ENCODE measurements at regions not wholly inside any gene's neighbourhood (a gene's known extent, or its start where the extent isn't known, plus 50 kb on each side); places are given as distances from the start of the nearest gene placed in this dataset.
"Not testable (repeated sequence)": the region's sequence is repeated elsewhere in the genome, so short reads cannot be mapped to it uniquely, and the experiment has no call there.

DNA sequence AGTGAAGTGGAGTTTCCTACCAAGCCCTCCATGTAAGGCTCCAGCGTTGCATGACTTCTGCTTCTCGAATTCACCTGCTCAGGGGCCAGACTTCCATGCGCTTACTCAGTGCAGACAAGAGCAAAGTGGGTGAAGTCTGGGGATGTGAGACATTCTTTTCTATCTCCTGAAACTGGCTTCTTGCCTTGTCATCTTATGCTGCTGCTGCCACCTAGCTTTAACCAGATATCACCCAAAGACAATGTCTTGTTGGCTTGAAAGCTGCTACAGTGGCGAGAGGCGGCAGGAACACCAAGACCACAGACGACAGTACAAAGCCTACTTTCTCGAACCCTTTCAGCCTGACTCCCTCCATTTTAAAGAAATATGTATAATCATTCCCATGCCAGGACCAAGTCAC is 103.6 kb upstream of the ADGRG2 start:
- Histone ChIP-seq H3K36me3 (replicated peaks; ENCODE audit: low read depth, low read length) (no peaks in the 10 kb centered on the region), H4K20me1 (ENCODE audit: insufficient read depth, low read length) (no peaks in the 10 kb centered on the region), H2AFZ (ENCODE audit: low read depth, low read length) (no peak overlapping the region), H3K4me1 (ENCODE audit: low read length) (no peaks in the 10 kb centered on the region), H3K9me3 (ENCODE audit: insufficient read depth, low read length) (no peaks in the 10 kb centered on the region), H3K79me2 (ENCODE audit: low read length) (no peaks in the 10 kb centered on the region), H3K4me3 (ENCODE audit: low read length) (no peak overlapping the region), H3K27ac (ENCODE audit: low read length) (no peak overlapping the region), H3K4me2 (ENCODE audit: low read length) (no peak overlapping the region), H3K27me3 (ENCODE audit: low read depth, low read length) (no peaks in the 10 kb centered on the region), H3K9ac (ENCODE audit: low read length) (no peak overlapping the region)
- no peak for TF ChIP-seq EZH2phosphoT487 (IDR thresholded peaks at IDR 0.05; ENCODE audit: low read depth)
- TF ChIP-seq, protein P1, sequence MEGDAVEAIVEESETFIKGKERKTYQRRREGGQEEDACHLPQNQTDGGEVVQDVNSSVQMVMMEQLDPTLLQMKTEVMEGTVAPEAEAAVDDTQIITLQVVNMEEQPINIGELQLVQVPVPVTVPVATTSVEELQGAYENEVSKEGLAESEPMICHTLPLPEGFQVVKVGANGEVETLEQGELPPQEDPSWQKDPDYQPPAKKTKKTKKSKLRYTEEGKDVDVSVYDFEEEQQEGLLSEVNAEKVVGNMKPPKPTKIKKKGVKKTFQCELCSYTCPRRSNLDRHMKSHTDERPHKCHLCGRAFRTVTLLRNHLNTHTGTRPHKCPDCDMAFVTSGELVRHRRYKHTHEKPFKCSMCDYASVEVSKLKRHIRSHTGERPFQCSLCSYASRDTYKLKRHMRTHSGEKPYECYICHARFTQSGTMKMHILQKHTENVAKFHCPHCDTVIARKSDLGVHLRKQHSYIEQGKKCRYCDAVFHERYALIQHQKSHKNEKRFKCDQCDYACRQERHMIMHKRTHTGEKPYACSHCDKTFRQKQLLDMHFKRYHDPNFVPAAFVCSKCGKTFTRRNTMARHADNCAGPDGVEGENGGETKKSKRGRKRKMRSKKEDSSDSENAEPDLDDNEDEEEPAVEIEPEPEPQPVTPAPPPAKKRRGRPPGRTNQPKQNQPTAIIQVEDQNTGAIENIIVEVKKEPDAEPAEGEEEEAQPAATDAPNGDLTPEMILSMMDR (IDR thresholded peaks at IDR 0.05; ENCODE audit: low read depth, low read length), result peak; percentile 32

GRCh38 chrX:19229896-19230295 is 107.6 kb upstream of the ADGRG2 start:
- H3K4me3 ChIP-seq (ENCODE audit: low read length); H2AFZ ChIP-seq (ENCODE audit: low read depth, low read length): not testable (repeated sequence)

DNA sequence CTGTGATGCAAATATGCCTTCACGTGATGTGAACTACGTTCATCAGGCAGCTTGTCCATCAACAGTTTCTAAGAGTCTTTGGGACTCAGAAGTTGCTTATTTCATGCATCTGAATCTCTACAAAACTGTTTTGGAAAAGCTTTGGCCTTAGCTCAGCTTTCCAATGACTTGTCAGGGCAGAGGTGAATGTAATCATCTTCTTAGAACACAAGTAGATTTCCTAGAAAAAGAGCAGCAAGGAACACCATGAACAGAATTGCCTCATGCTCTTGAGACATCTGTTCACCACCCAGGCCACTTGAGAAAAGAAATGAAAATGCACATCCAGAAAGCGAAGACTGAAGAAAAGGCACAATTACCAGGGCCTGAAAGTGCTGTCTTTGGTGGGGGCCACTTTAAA is 105.8 kb upstream of the PDHA1 start:
- Histone ChIP-seq H4K20me1 (ENCODE audit: insufficient read depth, low read length) (no peaks in the 10 kb centered on the region), H2AFZ (ENCODE audit: low read depth, low read length) (no peak overlapping the region), H3K9me3 (ENCODE audit: insufficient read depth, low read length) (no peaks in the 10 kb centered on the region), H3K9ac (ENCODE audit: low read length) (no peak overlapping the region), H3K36me3 (replicated peaks; ENCODE audit: low read depth, low read length) (no peaks in the 10 kb centered on the region), H3K27ac (ENCODE audit: low read length) (no peak overlapping the region), H3K4me3 (ENCODE audit: low read length) (no peak overlapping the region), H3K27me3 (ENCODE audit: low read depth, low read length) (no peaks in the 10 kb centered on the region), H3K4me2 (ENCODE audit: low read length) (no peak overlapping the region), H3K79me2 (ENCODE audit: low read length) (no peaks in the 10 kb centered on the region), H3K4me1 (ENCODE audit: low read length) (no peaks in the 10 kb centered on the region)
- TF ChIP-seq, protein P1 (IDR thresholded peaks at IDR 0.05; ENCODE audit: low read depth, low read length), result no peak
- TF ChIP-seq EZH2phosphoT487 (IDR thresholded peaks at IDR 0.05; ENCODE audit: low read depth), result no peak

More at GRCh38 chrX:19229896-19230295, 107.6 kb upstream of the ADGRG2 start:
- H3K79me2 ChIP-seq (ENCODE audit: low read length); H4K20me1 ChIP-seq (ENCODE audit: insufficient read depth, low read length); H3K4me2 ChIP-seq (ENCODE audit: low read length); H3K9me3 ChIP-seq (ENCODE audit: insufficient read depth, low read length); H3K4me1 ChIP-seq (ENCODE audit: low read length); H3K9ac ChIP-seq (ENCODE audit: low read length); H3K36me3 ChIP-seq (replicated peaks; ENCODE audit: low read depth, low read length); H3K27ac ChIP-seq (ENCODE audit: low read length); H3K27me3 ChIP-seq (ENCODE audit: low read depth, low read length): not testable (repeated sequence)

DNA sequence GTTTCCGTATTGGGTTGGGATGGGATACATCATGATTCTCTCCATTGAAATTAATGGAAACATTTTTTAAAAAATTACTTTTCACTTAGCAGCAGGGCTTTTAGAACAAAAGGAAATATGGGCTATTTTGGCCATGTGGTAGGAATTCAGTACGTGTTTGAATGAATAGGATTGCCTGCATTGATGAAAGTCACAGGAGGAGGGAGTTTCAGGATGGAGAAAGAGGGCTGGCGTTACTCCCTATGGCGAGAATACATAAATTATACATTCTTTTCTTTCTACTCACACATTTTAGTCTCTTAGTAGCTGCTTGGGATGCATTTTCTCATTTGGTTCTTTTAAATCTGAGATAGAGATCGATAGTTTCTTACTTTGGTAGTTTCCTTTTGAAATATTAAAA is 100.3 kb upstream of the PDHA1 start:
- Histone ChIP-seq H3K79me2 (ENCODE audit: low read length) (no peaks in the 10 kb centered on the region), H3K9me3 (ENCODE audit: insufficient read depth, low read length) (no peaks in the 10 kb centered on the region), H3K4me1 (ENCODE audit: low read length) (no peaks in the 10 kb centered on the region), H3K4me3 (ENCODE audit: low read length) (no peak overlapping the region), H3K27ac (ENCODE audit: low read length) (no peak overlapping the region), H3K4me2 (ENCODE audit: low read length) (no peak overlapping the region), H2AFZ (ENCODE audit: low read depth, low read length) (no peak overlapping the region), H3K36me3 (replicated peaks; ENCODE audit: low read depth, low read length) (no peaks in the 10 kb centered on the region), H3K27me3 (ENCODE audit: low read depth, low read length) (no peaks in the 10 kb centered on the region), H4K20me1 (ENCODE audit: insufficient read depth, low read length) (no peaks in the 10 kb centered on the region), H3K9ac (ENCODE audit: low read length) (no peak overlapping the region)
- TF ChIP-seq, protein P1 (IDR thresholded peaks at IDR 0.05; ENCODE audit: low read depth, low read length), result no peak
- no peak for TF ChIP-seq EZH2phosphoT487 (IDR thresholded peaks at IDR 0.05; ENCODE audit: low read depth)

GRCh38 chrX:19244921-19245320 is 98.8 kb upstream of the PDHA1 start:
- not testable (repeated sequence) for H3K4me2 ChIP-seq (ENCODE audit: low read length); H3K9me3 ChIP-seq (ENCODE audit: insufficient read depth, low read length); H3K27ac ChIP-seq (ENCODE audit: low read length); H3K4me3 ChIP-seq (ENCODE audit: low read length); H3K36me3 ChIP-seq (replicated peaks; ENCODE audit: low read depth, low read length); H3K4me1 ChIP-seq (ENCODE audit: low read length); H4K20me1 ChIP-seq (ENCODE audit: insufficient read depth, low read length); H3K9ac ChIP-seq (ENCODE audit: low read length); H3K27me3 ChIP-seq (ENCODE audit: low read depth, low read length); H3K79me2 ChIP-seq (ENCODE audit: low read length); H2AFZ ChIP-seq (ENCODE audit: low read depth, low read length)

Data from OCI-LY3 (cell line).